H1 (cell line): ENCODE measurements at regions not wholly inside any gene's neighbourhood (a gene's known extent, or its start where the extent isn't known, plus 50 kb on each side); places are given as distances from the start of the nearest gene placed in this dataset.
A peak's percentile ranks its signal among the peaks of the same experiment; 100 is the strongest.

Experiments used
- CTCF ChIA-PET: fragments of 300-600 bp; sonication (Branson Sonifier 250); formaldehyde crosslinking; loops from one replicate; lab custom pipeline; 2021; ENCODE audit not compliant: partially characterized antibody; lab: Charles Lee
- POLR2A ChIA-PET: fragments of 300-600 bp; sonication (Branson Sonifier 250); formaldehyde crosslinking; loops from one replicate; lab custom pipeline; 2021; ENCODE audit warnings: inconsistent platforms; ENCODE audit not compliant: partially characterized antibody; lab: Charles Lee
- DNase-seq, 2 experiments: peaks; one replicate each; pipeline versions ENCODE4 v3.0.0 to v3.0.0-alpha.2; 2010 to 2022; ENCODE audit warnings: low spot score in 2 of 2, low read depth in 1 of 2, mixed read lengths in 1 of 2
- FAIRE-seq: peaks from 2 replicates; lab custom pipeline; 2011; peaks lifted over from hg19 to GRCh38; lab: Jason Lieb, UNC
- H2AFZ ChIP-seq: 2 replicates; pipeline ENCODE4 v1.8.1; 2012; ENCODE audit warnings: low read length, inconsistent platforms
- H2AK5ac ChIP-seq: 2 replicates; pipeline ENCODE4 v1.6.1; 2013; ENCODE audit warnings: low read depth, low read length
- H2BK120ac ChIP-seq: replicated peaks from 2 replicates; pipeline ENCODE3; 2013; ENCODE audit warnings: low read depth, low read length, inconsistent platforms
- H2BK12ac ChIP-seq: 2 replicates; pipeline ENCODE4 v1.6.1; 2013; ENCODE audit warnings: low read depth, low read length
- H2BK15ac ChIP-seq: 2 replicates; pipeline ENCODE4 v1.6.1; 2013; ENCODE audit warnings: low read length
- H2BK20ac ChIP-seq: 2 replicates; pipeline ENCODE4 v1.6.1; 2013; ENCODE audit warnings: low read length
- H2BK5ac ChIP-seq: 2 replicates; pipeline ENCODE4 v1.6.1; 2013; ENCODE audit warnings: low read depth, low read length
- H3K14ac ChIP-seq: 2 replicates; pipeline ENCODE4 v1.6.1; 2013; ENCODE audit warnings: inconsistent platforms; ENCODE audit not compliant: insufficient read length
- H3K18ac ChIP-seq: 2 replicates; pipeline ENCODE4 v1.6.1; 2013; ENCODE audit warnings: low read length; ENCODE audit errors: extremely low read depth
- H3K23ac ChIP-seq: 2 replicates; pipeline ENCODE4 v1.6.1; 2013; ENCODE audit warnings: inconsistent platforms; ENCODE audit not compliant: insufficient read length
- H3K23me2 ChIP-seq: 2 replicates; pipeline ENCODE4 v1.6.1; 2013; ENCODE audit warnings: low read depth, low read length
- H3K27ac ChIP-seq: 2 replicates; pipeline ENCODE4 v1.6.1; 2011; ENCODE audit warnings: low read depth, low read length, inconsistent platforms
- H3K27me3 ChIP-seq, 4 experiments: replicated peaks in 1 of 4; 1 replicate in 1 of 4; 2 replicates in 3 of 4; pipeline versions ENCODE4 v1.6.1 to v1.8.1; 2011 to 2013; ENCODE audit warnings: low read length in 3 of 4, mild to moderate bottlenecking in 3 of 4, inconsistent platforms in 2 of 4, mixed read lengths in 2 of 4, moderate library complexity in 1 of 4; ENCODE audit not compliant: control insufficient read depth in 3 of 4, insufficient read depth in 3 of 4; ENCODE audit errors: extremely low read depth in 1 of 4
- H3K36me3 ChIP-seq, 4 experiments: 2 replicates each; pipeline versions ENCODE4 v1.6.1 to v1.8.1; 2011 to 2013; ENCODE audit warnings: mild to moderate bottlenecking in 4 of 4, low read length in 3 of 4, moderate library complexity in 2 of 4, control low read depth in 1 of 4, inconsistent platforms in 1 of 4; ENCODE audit not compliant: insufficient read depth in 4 of 4, control insufficient read depth in 2 of 4
- H3K4ac ChIP-seq: replicated peaks from 2 replicates; pipeline ENCODE3; 2013; ENCODE audit warnings: low read length, low read depth, mixed read lengths, inconsistent platforms; ENCODE audit not compliant: insufficient read length
- H3K4me1 ChIP-seq, 4 experiments: replicated peaks in 1 of 4; 1 replicate in 1 of 4; 2 replicates in 3 of 4; pipeline versions ENCODE4 v1.6.1 to v1.8.1; 2011 to 2013; ENCODE audit warnings: low read length in 3 of 4, inconsistent platforms in 2 of 4, mixed read lengths in 1 of 4; ENCODE audit not compliant: insufficient read depth in 4 of 4, control insufficient read depth in 3 of 4
- H3K4me2 ChIP-seq, 2 experiments: 2 replicates each; pipeline versions ENCODE4 v1.6.1 to v1.8.1; 2011 to 2013; ENCODE audit warnings: low read depth in 2 of 2, low read length in 2 of 2, control low read depth in 1 of 2, inconsistent platforms in 1 of 2, mild to moderate bottlenecking in 1 of 2; ENCODE audit not compliant: insufficient read depth in 1 of 2
- H3K4me3 ChIP-seq, 4 experiments: fragments of 200-600, 300-600 bp in 1 of 4; sonication (generic), shearing (Covaris generic), sonication (Bioruptor Twin) in 1 of 4; 2 replicates each; pipeline versions ENCODE4 v1.5.1 to v1.8.1; 2011 to 2016; ENCODE audit warnings: low read length in 4 of 4, low read depth in 3 of 4, control low read depth in 2 of 4, inconsistent platforms in 2 of 4, mild to moderate bottlenecking in 2 of 4, mixed read lengths in 1 of 4, moderate library complexity in 1 of 4; ENCODE audit not compliant: insufficient read depth in 2 of 4; ENCODE audit errors: extremely low read depth in 1 of 4
- H3K56ac ChIP-seq: replicated peaks from 2 replicates; pipeline ENCODE3; 2013; ENCODE audit warnings: low read depth, mild to moderate bottlenecking, mixed read lengths, low read length, inconsistent platforms; ENCODE audit not compliant: insufficient read length
- H3K79me1 ChIP-seq: 2 replicates; pipeline ENCODE4 v1.6.1; 2013; ENCODE audit warnings: low read depth, low read length, control low read depth
- H3K79me2 ChIP-seq, 2 experiments: 2 replicates each; pipeline versions ENCODE4 v1.6.1 to v1.8.1; 2012 to 2013; ENCODE audit warnings: low read length in 2 of 2, mild to moderate bottlenecking in 2 of 2, inconsistent platforms in 1 of 2; ENCODE audit not compliant: insufficient read depth in 2 of 2, control insufficient read depth in 1 of 2
- H3K9ac ChIP-seq, 4 experiments: replicated peaks in 1 of 4; 1 replicate in 1 of 4; 2 replicates in 3 of 4; pipeline versions ENCODE4 v1.6.1 to v1.8.1; 2011 to 2013; ENCODE audit warnings: low read depth in 3 of 4, low read length in 3 of 4, control low read depth in 2 of 4, mild to moderate bottlenecking in 2 of 4, moderate library complexity in 2 of 4, inconsistent platforms in 1 of 4; ENCODE audit errors: extremely low read depth in 1 of 4
- H3K9me3 ChIP-seq, 2 experiments: 2 replicates each; pipeline versions ENCODE4 v1.6.1 to v1.8.1; 2012 to 2013; ENCODE audit warnings: mild to moderate bottlenecking in 2 of 2, moderate library complexity in 2 of 2, control low read depth in 1 of 2, inconsistent platforms in 1 of 2, low read depth in 1 of 2, low read length in 1 of 2, mixed read lengths in 1 of 2; ENCODE audit not compliant: insufficient read depth in 2 of 2
- H4K20me1 ChIP-seq, 2 experiments: replicated peaks in 1 of 2; 2 replicates each; pipeline versions ENCODE3 to v1.8.1; 2011 to 2013; ENCODE audit warnings: inconsistent platforms in 2 of 2, low read length in 2 of 2, mild to moderate bottlenecking in 1 of 2; ENCODE audit not compliant: insufficient read depth in 2 of 2, control insufficient read depth in 1 of 2
- H4K5ac ChIP-seq: 2 replicates; pipeline ENCODE4 v1.6.1; 2013; ENCODE audit warnings: low read length, low read depth, mixed read lengths, inconsistent platforms; ENCODE audit not compliant: insufficient read length
- H4K8ac ChIP-seq: 2 replicates; pipeline ENCODE4 v1.8.0; 2013; ENCODE audit warnings: mild to moderate bottlenecking, moderate library complexity, low read length, inconsistent platforms; ENCODE audit not compliant: insufficient read depth; ENCODE audit errors: extremely low read depth
- H4K91ac ChIP-seq: replicated peaks from 2 replicates; pipeline ENCODE3; 2013; ENCODE audit warnings: low read length, mixed read lengths, inconsistent platforms; ENCODE audit not compliant: insufficient read length
- CTBP2 ChIP-seq: IDR thresholded peaks from 2 replicates; pipeline ENCODE4 v1.7.0; 2011; ENCODE audit warnings: borderline replicate concordance, mild to moderate bottlenecking, moderate library complexity, mixed read lengths, low read length; ENCODE audit not compliant: insufficient read depth, insufficient read length
- E2F6 ChIP-seq: IDR thresholded peaks from 2 replicates; pipeline ENCODE4 v1.6.1; 2012; ENCODE audit warnings: inconsistent platforms
- JUND ChIP-seq: IDR thresholded peaks from 2 replicates; pipeline ENCODE4 v1.6.1; 2011; ENCODE audit warnings: mild to moderate bottlenecking, improper control_type of control experiment, low read length
- POLR2A ChIP-seq, 2 experiments: IDR thresholded peaks; 1 replicate in 1 of 2; 2 replicates in 1 of 2; pipeline ENCODE4 v1.6.1; 2011; ENCODE audit warnings: low read depth in 2 of 2, low read length in 2 of 2, mild to moderate bottlenecking in 2 of 2; ENCODE audit errors: control extremely low read depth in 1 of 2
- SAP30 ChIP-seq: fragments of 300-600 bp; sonication (generic); IDR thresholded peaks from 2 replicates; pipeline ENCODE4 v1.7.1; 2012; ENCODE audit warnings: low read length, moderate library complexity, mild to moderate bottlenecking, inconsistent platforms; ENCODE audit not compliant: insufficient read depth, insufficient replicate concordance
- SP1 ChIP-seq: IDR thresholded peaks from 2 replicates; pipeline ENCODE4 v1.6.1; 2011; ENCODE audit warnings: low read depth, low read length
- TAF7 ChIP-seq: optimal IDR thresholded peaks from 2 replicates; pipeline ENCODE3; 2011; ENCODE audit warnings: low read depth, mild to moderate bottlenecking, inconsistent platforms, low read length, moderate library complexity, borderline replicate concordance
- TCF12 ChIP-seq: IDR thresholded peaks from 2 replicates; pipeline ENCODE4 v1.6.1; 2011; ENCODE audit warnings: low read depth, mild to moderate bottlenecking, low read length
- TEAD4 ChIP-seq: IDR thresholded peaks from 2 replicates; pipeline ENCODE4 v1.6.1; 2012; ENCODE audit warnings: low read depth, low read length, inconsistent platforms, mixed read lengths
- WGBS, 2 experiments: shearing (Covaris generic) in 1 of 2; methylation state at CpG; one replicate each; pipeline versions ENCODE4 v1.1.6 to v1.1.7; 2013 to 2015; ENCODE audit warnings: low lambda C conversion rate in 2 of 2, mixed read lengths in 2 of 2, inconsistent platforms in 1 of 2, low coverage in 1 of 2, missing lambda C conversion rate in 1 of 2; ENCODE audit not compliant: insufficient replicate concordance in 2 of 2, insufficient coverage in 1 of 2, insufficient read length in 1 of 2; ENCODE audit errors: extremely low coverage in 1 of 2, missing lambda C conversion rate in 1 of 2; 5-methylcytosine and 5-hydroxymethylcytosine counted together

- H3K56ac ChIP-seq: no peak overlapping the region
- H3K36me3 ChIP-seq: no peaks in the 10 kb centered on the region
- no peak overlapping the region for H3K4me3 ChIP-seq
- no peak overlapping the region for H3K18ac ChIP-seq
- no peak overlapping the region; the same call in 1 of the 2 replicates for H2AFZ ChIP-seq
- peaks cover 0 to 2% (median 0%) of the 10 kb centered on the region in 4 experiments; a peak in 1 of 7 replicates for H3K4me1 ChIP-seq
- POLR2A ChIA-PET: no interaction called here
- FAIRE-seq (peak; percentile 42), DNase-seq (no peak)
- H4K20me1 ChIP-seq: no peaks in the 10 kb centered on the region
- no peak overlapping the region for H3K27ac ChIP-seq
- H2BK15ac ChIP-seq: no peak overlapping the region
- no peak overlapping the region for H3K9ac ChIP-seq
- H4K5ac ChIP-seq: no peak overlapping the region
- H2BK20ac ChIP-seq: no peak overlapping the region
- no peak overlapping the region for H2BK120ac ChIP-seq
- no peaks in the 10 kb centered on the region for H3K27me3 ChIP-seq
- H3K23me2 ChIP-seq: no peaks in the 10 kb centered on the region
- no peak overlapping the region for H2AK5ac ChIP-seq
- no peak overlapping the region for H3K14ac ChIP-seq
- no peak overlapping the region for H3K23ac ChIP-seq
- 48% methylated on average over 3 of the region's 3 CpGs; no CpG with 5 or more reads in 1 of the 2 experiments for WGBS, 2 experiments
- no peak overlapping the region for H3K4me2 ChIP-seq
- no peak overlapping the region for H4K91ac ChIP-seq
- no peak overlapping the region for H3K4ac ChIP-seq
- no peaks in the 10 kb centered on the region for H3K9me3 ChIP-seq
- no peaks in the 10 kb centered on the region for H3K79me1 ChIP-seq
- H2BK12ac ChIP-seq: no peak overlapping the region
- CTCF ChIA-PET: no interaction called here
- no peak overlapping the region for H4K8ac ChIP-seq
- H2BK5ac ChIP-seq: no peak overlapping the region
- no peaks in the 10 kb centered on the region for H3K79me2 ChIP-seq
- TF ChIP-seq TCF12: no peak
- TF ChIP-seq POLR2A (IDR thresholded peaks at IDR 0.05; ENCODE audit: control extremely low read depth in 1 of 2, low read depth in 2 of 2, low read length in 2 of 2): no peak
- no peak for TF ChIP-seq SAP30
- no peak for TF ChIP-seq JUND
- 0 out of 2 replicates have a peak, but pooled peaks have one; percentile 25 for TF ChIP-seq SP1
- peak; percentile 93 for TF ChIP-seq TEAD4
- TF ChIP-seq TAF7: no peak
- no peak for TF ChIP-seq E2F6
- no peak for TF ChIP-seq CTBP2
These were observed 106.4 kb upstream of the HNMT start for GRCh38 chr2:137857881-137858280.
